Fibroblast of lung (primary cell): ENCODE measurements at regions not wholly inside any gene's neighbourhood (a gene's known extent, or its start where the extent isn't known, plus 50 kb on each side); places are given as distances from the start of the nearest gene placed in this dataset.

Experiments
- DNase-seq, 2 donors: peaks; one replicate each; pipeline versions ENCODE4 v3.0.0 to v3.0.0-alpha.2; 2010; ENCODE audit warnings: low read depth in 2 of 2
- H2AFZ ChIP-seq: 2 replicates; pipeline ENCODE4 v1.5.1; 2012; ENCODE audit warnings: low read length, control low read depth, inconsistent platforms
- H3K27ac ChIP-seq: 2 replicates; pipeline ENCODE4 v1.5.1; 2011; ENCODE audit warnings: low read length, control low read depth; ENCODE audit not compliant: insufficient read depth
- H3K27me3 ChIP-seq: 2 replicates; pipeline ENCODE4 v1.5.1; 2011; ENCODE audit warnings: mild to moderate bottlenecking, low read length; ENCODE audit not compliant: control insufficient read depth, insufficient read depth
- H3K36me3 ChIP-seq: 2 replicates; pipeline ENCODE4 v1.5.1; 2011; ENCODE audit warnings: low read length; ENCODE audit not compliant: control insufficient read depth, insufficient read depth
- H3K4me1 ChIP-seq: 2 replicates; pipeline ENCODE4 v1.5.1; 2011; ENCODE audit warnings: low read length; ENCODE audit not compliant: control insufficient read depth, insufficient read depth; ENCODE audit errors: extremely low read depth
- H3K4me2 ChIP-seq: 2 replicates; pipeline ENCODE4 v1.5.1; 2011; ENCODE audit warnings: low read length, control low read depth; ENCODE audit not compliant: insufficient read depth; ENCODE audit errors: extremely low read depth
- H3K4me3 ChIP-seq, 4 experiments: fragments of 200-600 bp in 1 of 4; sonication (generic) in 1 of 4; replicated peaks in 1 of 4; 2 replicates each; pipeline ENCODE4 v1.5.1; 2011 to 2016; ENCODE audit warnings: low read length in 4 of 4, low read depth in 3 of 4, mild to moderate bottlenecking in 3 of 4, control low read depth in 2 of 4, inconsistent platforms in 1 of 4, mixed read lengths in 1 of 4; ENCODE audit not compliant: insufficient read depth in 1 of 4; ENCODE audit errors: control extremely low read depth in 1 of 4
- H3K79me2 ChIP-seq: 2 replicates; pipeline ENCODE4 v1.5.1; 2012; ENCODE audit warnings: mild to moderate bottlenecking, low read length, inconsistent platforms; ENCODE audit not compliant: control insufficient read depth, insufficient read depth
- H3K9ac ChIP-seq: 2 replicates; pipeline ENCODE4 v1.5.1; 2011; ENCODE audit warnings: mild to moderate bottlenecking, low read length, control low read depth; ENCODE audit not compliant: insufficient read depth
- H3K9me3 ChIP-seq: 2 replicates; pipeline ENCODE4 v1.5.1; 2012; ENCODE audit warnings: low read depth, low read length; ENCODE audit not compliant: control insufficient read depth, insufficient read depth
- H4K20me1 ChIP-seq: 2 replicates; pipeline ENCODE4 v1.5.1; 2011; ENCODE audit warnings: low read length; ENCODE audit not compliant: control insufficient read depth, insufficient read depth; ENCODE audit errors: extremely low read depth
- CTCF ChIP-seq, 2 donors: IDR thresholded peaks in 1 of 2; conservative IDR thresholded peaks in 1 of 2; 1 replicate in 1 of 2; 2 replicates in 1 of 2; pipeline ENCODE4 v1.5.1; 2011 to 2012; ENCODE audit warnings: low read length in 2 of 2, control low read depth in 1 of 2, inconsistent platforms in 1 of 2, low read depth in 1 of 2, mild to moderate bottlenecking in 1 of 2
- EZH2 ChIP-seq: IDR thresholded peaks from 2 replicates; pipeline ENCODE4 v1.5.1; 2012; ENCODE audit warnings: low read length, control low read depth, mild to moderate bottlenecking; ENCODE audit errors: missing control alignments

GRCh38 chr13:109644069-109644750 is 142.2 kb downstream of the IRS2 start:
- H3K4me3 ChIP-seq, result no peak overlapping the region
- no peak for TF ChIP-seq EZH2
- TF ChIP-seq CTCF (conservative IDR thresholded peaks at IDR 0.05 in 1 of 2, IDR thresholded peaks at IDR 0.05 in 1 of 2; ENCODE audit: low read depth in 1 of 2, low read length in 2 of 2), result no peak
- no peak overlapping the region for H3K4me2 ChIP-seq
- no peak overlapping the region for H3K9ac ChIP-seq
- H3K27ac ChIP-seq, result no peak overlapping the region
- H3K4me1 ChIP-seq, result no peaks in the 10 kb centered on the region
- no peaks in the 10 kb centered on the region for H3K79me2 ChIP-seq
- H4K20me1 ChIP-seq, result no peaks in the 10 kb centered on the region
- no peak for DNase-seq
- no peaks in the 10 kb centered on the region for H3K27me3 ChIP-seq
- H3K36me3 ChIP-seq, result no peaks in the 10 kb centered on the region
- no peak overlapping the region for H2AFZ ChIP-seq
- no peaks in the 10 kb centered on the region for H3K9me3 ChIP-seq

GRCh38 chr13:109642358-109642757 is 144.0 kb downstream of the IRS2 start:
- Histone ChIP-seq H3K79me2 (no peaks in the 10 kb centered on the region), H3K4me1 (no peaks in the 10 kb centered on the region), H3K36me3 (no peaks in the 10 kb centered on the region), H3K27ac (no peak overlapping the region), H3K4me2 (no peak overlapping the region), H3K9ac (no peak overlapping the region), H3K4me3 (no peak overlapping the region), H3K27me3 (no peaks in the 10 kb centered on the region), H2AFZ (no peak overlapping the region), H4K20me1 (no peaks in the 10 kb centered on the region), H3K9me3 (no peaks in the 10 kb centered on the region)
- TF ChIP-seq EZH2 (no peak), CTCF (conservative IDR thresholded peaks at IDR 0.05 in 1 of 2, IDR thresholded peaks at IDR 0.05 in 1 of 2; ENCODE audit: low read depth in 1 of 2, low read length in 2 of 2) (no peak)
- DNase-seq, result no peak

- Histone ChIP-seq H3K4me3 (no peak overlapping the region), H3K4me2 (no peak overlapping the region), H3K27me3 (no peaks in the 10 kb centered on the region), H3K9me3 (no peaks in the 10 kb centered on the region), H3K36me3 (no peaks in the 10 kb centered on the region), H4K20me1 (no peaks in the 10 kb centered on the region), H3K27ac (no peak overlapping the region), H3K4me1 (no peaks in the 10 kb centered on the region), H2AFZ (no peak overlapping the region), H3K9ac (no peak overlapping the region), H3K79me2 (no peaks in the 10 kb centered on the region)
- TF ChIP-seq CTCF (conservative IDR thresholded peaks at IDR 0.05 in 1 of 2, IDR thresholded peaks at IDR 0.05 in 1 of 2; ENCODE audit: low read depth in 1 of 2, low read length in 2 of 2) (no peak), EZH2 (no peak)
- DNase-seq, result no peak
These were observed 149.6 kb downstream of the IRS2 start for GRCh38 chr13:109636736-109637135.
